ENCODE measurements at regions not wholly inside any gene's neighbourhood (a gene's known extent, or its start where the extent isn't known, plus 50 kb on each side); places are given as distances from the start of the nearest gene placed in this dataset.

- 42% methylated on average over 2 of the region's 2 CpGs for WGBS
- H3K4ac ChIP-seq (ENCODE audit: low read depth in 1 of 2, low read length in 2 of 2), result no peak overlapping the region
- H3K4me1 ChIP-seq (ENCODE audit: control insufficient read depth, insufficient read depth, low read depth, low read length), result no peaks in the 10 kb centered on the region
- no peak overlapping the region for H2BK5ac ChIP-seq (ENCODE audit: low read depth, low read length, poor library complexity, severe bottlenecking)
- peaks cover 8% of the 10 kb centered on the region for H3K9me3 ChIP-seq (ENCODE audit: control insufficient read depth, low read length)
- H3K27ac ChIP-seq (ENCODE audit: low read length, poor library complexity, severe bottlenecking), result no peak overlapping the region
- no peak overlapping the region for H3K4me2 ChIP-seq (ENCODE audit: low read length, poor library complexity, severe bottlenecking)
- H3K14ac ChIP-seq (ENCODE audit: low read length in 2 of 2), result no peak overlapping the region
- H3K36me3 ChIP-seq (ENCODE audit: control insufficient read depth in 1 of 2, insufficient read depth in 2 of 2, low read depth in 1 of 2, low read length in 2 of 2), result no peaks in the 10 kb centered on the region
- no peak overlapping the region for H2BK12ac ChIP-seq (ENCODE audit: low read length in 2 of 2)
- no peak overlapping the region for H2AK5ac ChIP-seq (ENCODE audit: low read length, severe bottlenecking)
- no peaks in the 10 kb centered on the region for H3K79me1 ChIP-seq (replicated peaks; ENCODE audit: low read length, poor library complexity, severe bottlenecking)
- no peak overlapping the region for H4K8ac ChIP-seq (ENCODE audit: low read length)
- H3K9ac ChIP-seq (ENCODE audit: low read length), result no peak overlapping the region
- H2AFZ ChIP-seq (ENCODE audit: low read depth, low read length), result no peak overlapping the region
- H3K23ac ChIP-seq (ENCODE audit: low read length in 2 of 2), result no peak overlapping the region
- no peak overlapping the region for H3K4me3 ChIP-seq (ENCODE audit: insufficient read depth in 1 of 2, low read depth in 1 of 2, low read length in 2 of 2)
- no peaks in the 10 kb centered on the region for H3K27me3 ChIP-seq (ENCODE audit: control insufficient read depth in 1 of 2, insufficient read depth in 1 of 2, low read length in 2 of 2)
- no peak overlapping the region for H4K91ac ChIP-seq (ENCODE audit: low read length)
- H3K18ac ChIP-seq (ENCODE audit: low read depth in 1 of 2, low read length in 2 of 2), result no peak overlapping the region
- no peak overlapping the region for H2BK15ac ChIP-seq (ENCODE audit: low read depth, poor library complexity, severe bottlenecking)
- no peak for DNase-seq
- no peak overlapping the region for H2BK120ac ChIP-seq (ENCODE audit: low read depth, low read length)
Observed at GRCh38 chr4:178799204-178799603, 1357.0 kb upstream of the AGA start.

GRCh38 chr4:178808106-178808505 lies 1365.9 kb upstream of the AGA start:
- Histone ChIP-seq H3K4me1 (ENCODE audit: control insufficient read depth, insufficient read depth, low read depth, low read length) (no peaks in the 10 kb centered on the region), H3K79me1 (replicated peaks; ENCODE audit: low read length, poor library complexity, severe bottlenecking) (no peaks in the 10 kb centered on the region), H3K4me3 (ENCODE audit: insufficient read depth in 1 of 2, low read depth in 1 of 2, low read length in 2 of 2) (no peak overlapping the region), H2AK5ac (ENCODE audit: low read length, severe bottlenecking) (no peak overlapping the region), H3K27me3 (ENCODE audit: control insufficient read depth in 1 of 2, insufficient read depth in 1 of 2, low read length in 2 of 2) (no peaks in the 10 kb centered on the region), H3K14ac (ENCODE audit: low read length in 2 of 2) (no peak overlapping the region), H3K9me3 (ENCODE audit: control insufficient read depth, low read length) (peaks cover 12% of the 10 kb centered on the region), H3K9ac (ENCODE audit: low read length) (no peak overlapping the region), H4K91ac (ENCODE audit: low read length) (no peak overlapping the region), H3K36me3 (ENCODE audit: control insufficient read depth in 1 of 2, insufficient read depth in 2 of 2, low read depth in 1 of 2, low read length in 2 of 2) (no peaks in the 10 kb centered on the region), H3K18ac (ENCODE audit: low read depth in 1 of 2, low read length in 2 of 2) (no peak overlapping the region), H3K23ac (ENCODE audit: low read length in 2 of 2) (no peak overlapping the region), H2AFZ (ENCODE audit: low read depth, low read length) (peak overlapping the region; percentile 23), H3K4me2 (ENCODE audit: low read length, poor library complexity, severe bottlenecking) (no peak overlapping the region), H4K8ac (ENCODE audit: low read length) (no peak overlapping the region), H2BK5ac (ENCODE audit: low read depth, low read length, poor library complexity, severe bottlenecking) (no peak overlapping the region), H2BK15ac (ENCODE audit: low read depth, poor library complexity, severe bottlenecking) (no peak overlapping the region), H3K27ac (ENCODE audit: low read length, poor library complexity, severe bottlenecking) (no peak overlapping the region), H2BK120ac (ENCODE audit: low read depth, low read length) (no peak overlapping the region), H2BK12ac (ENCODE audit: low read length in 2 of 2) (no peak overlapping the region), H3K4ac (ENCODE audit: low read depth in 1 of 2, low read length in 2 of 2) (no peak overlapping the region)
- DNase-seq, result no peak
- 85% methylated on average over 1 of the region's 1 CpG for WGBS

- Histone ChIP-seq H2AFZ (ENCODE audit: low read depth, low read length) (no peak overlapping the region), H3K14ac (ENCODE audit: low read length in 2 of 2) (no peak overlapping the region), H4K91ac (ENCODE audit: low read length) (no peak overlapping the region), H2BK15ac (ENCODE audit: low read depth, poor library complexity, severe bottlenecking) (no peak overlapping the region), H3K23ac (ENCODE audit: low read length in 2 of 2) (no peak overlapping the region), H3K27ac (ENCODE audit: low read length, poor library complexity, severe bottlenecking) (no peak overlapping the region), H2BK120ac (ENCODE audit: low read depth, low read length) (no peak overlapping the region), H2AK5ac (ENCODE audit: low read length, severe bottlenecking) (no peak overlapping the region), H3K4me1 (ENCODE audit: control insufficient read depth, insufficient read depth, low read depth, low read length) (no peaks in the 10 kb centered on the region), H3K27me3 (ENCODE audit: control insufficient read depth in 1 of 2, insufficient read depth in 1 of 2, low read length in 2 of 2) (no peaks in the 10 kb centered on the region), H3K36me3 (ENCODE audit: control insufficient read depth in 1 of 2, insufficient read depth in 2 of 2, low read depth in 1 of 2, low read length in 2 of 2) (no peaks in the 10 kb centered on the region), H3K4me2 (ENCODE audit: low read length, poor library complexity, severe bottlenecking) (no peak overlapping the region), H3K79me1 (replicated peaks; ENCODE audit: low read length, poor library complexity, severe bottlenecking) (no peaks in the 10 kb centered on the region), H3K18ac (ENCODE audit: low read depth in 1 of 2, low read length in 2 of 2) (no peak overlapping the region), H2BK12ac (ENCODE audit: low read length in 2 of 2) (no peak overlapping the region), H3K4me3 (ENCODE audit: insufficient read depth in 1 of 2, low read depth in 1 of 2, low read length in 2 of 2) (no peak overlapping the region), H4K8ac (ENCODE audit: low read length) (no peak overlapping the region), H3K9me3 (ENCODE audit: control insufficient read depth, low read length) (peaks cover 15% of the 10 kb centered on the region), H2BK5ac (ENCODE audit: low read depth, low read length, poor library complexity, severe bottlenecking) (no peak overlapping the region), H3K9ac (ENCODE audit: low read length) (no peak overlapping the region), H3K4ac (ENCODE audit: low read depth in 1 of 2, low read length in 2 of 2) (no peak overlapping the region)
- DNase-seq, result no peak
- WGBS, result 100% methylated on average over 2 of the region's 2 CpGs
Observed at GRCh38 chr4:178809921-178810320, 1367.7 kb upstream of the AGA start.

GRCh38 chr4:178811356-178811755 lies 1369.1 kb upstream of the AGA start:
- H3K23ac ChIP-seq (ENCODE audit: low read length in 2 of 2), result no peak overlapping the region
- no peaks in the 10 kb centered on the region for H3K79me1 ChIP-seq (replicated peaks; ENCODE audit: low read length, poor library complexity, severe bottlenecking)
- H2AFZ ChIP-seq (ENCODE audit: low read depth, low read length), result no peak overlapping the region
- DNase-seq, result no peak
- no peak overlapping the region for H2BK12ac ChIP-seq (ENCODE audit: low read length in 2 of 2)
- no peak overlapping the region for H2BK15ac ChIP-seq (ENCODE audit: low read depth, poor library complexity, severe bottlenecking)
- H4K91ac ChIP-seq (ENCODE audit: low read length), result no peak overlapping the region
- no peak overlapping the region for H3K14ac ChIP-seq (ENCODE audit: low read length in 2 of 2)
- H3K4me1 ChIP-seq (ENCODE audit: control insufficient read depth, insufficient read depth, low read depth, low read length), result no peaks in the 10 kb centered on the region
- no peak overlapping the region for H4K8ac ChIP-seq (ENCODE audit: low read length)
- no peaks in the 10 kb centered on the region for H3K36me3 ChIP-seq (ENCODE audit: control insufficient read depth in 1 of 2, insufficient read depth in 2 of 2, low read depth in 1 of 2, low read length in 2 of 2)
- H3K4me2 ChIP-seq (ENCODE audit: low read length, poor library complexity, severe bottlenecking), result no peak overlapping the region
- 94% methylated on average over 2 of the region's 2 CpGs for WGBS
- no peak overlapping the region for H2BK120ac ChIP-seq (ENCODE audit: low read depth, low read length)
- no peak overlapping the region for H3K9ac ChIP-seq (ENCODE audit: low read length)
- H2AK5ac ChIP-seq (ENCODE audit: low read length, severe bottlenecking), result no peak overlapping the region
- no peak overlapping the region for H3K18ac ChIP-seq (ENCODE audit: low read depth in 1 of 2, low read length in 2 of 2)
- no peak overlapping the region for H3K4me3 ChIP-seq (ENCODE audit: insufficient read depth in 1 of 2, low read depth in 1 of 2, low read length in 2 of 2)
- peaks cover 15% of the 10 kb centered on the region for H3K9me3 ChIP-seq (ENCODE audit: control insufficient read depth, low read length)
- H3K27me3 ChIP-seq (ENCODE audit: control insufficient read depth in 1 of 2, insufficient read depth in 1 of 2, low read length in 2 of 2), result no peaks in the 10 kb centered on the region
- no peak overlapping the region for H3K27ac ChIP-seq (ENCODE audit: low read length, poor library complexity, severe bottlenecking)
- no peak overlapping the region for H2BK5ac ChIP-seq (ENCODE audit: low read depth, low read length, poor library complexity, severe bottlenecking)
- no peak overlapping the region for H3K4ac ChIP-seq (ENCODE audit: low read depth in 1 of 2, low read length in 2 of 2)

Measured in mesenchymal stem cell (in vitro differentiated cells and primary cell).